ENCODE measurements at regions not wholly inside any gene's neighbourhood (a gene's known extent, or its start where the extent isn't known, plus 50 kb on each side); places are given as distances from the start of the nearest gene placed in this dataset.
"Not testable (repeated sequence)": the region's sequence is repeated elsewhere in the genome, so short reads cannot be mapped to it uniquely, and the experiment has no call there.

GRCh38 chr2:228355897-228356296 lies 174.4 kb upstream of the SPHKAP start:
- no peak overlapping the region for H3K4me3 Mint-ChIP-seq
- H3K4me1 Mint-ChIP-seq (ENCODE audit: low read depth), result no peaks in the 10 kb centered on the region
- H3K36me3 Mint-ChIP-seq (ENCODE audit: low read depth), result no peaks in the 10 kb centered on the region
- H3K27ac Mint-ChIP-seq, result no peak overlapping the region
- H3K9me3 Mint-ChIP-seq, result no peaks in the 10 kb centered on the region
- TF ChIP-seq CTCF (IDR thresholded peaks at IDR 0.05), result no peak
- DNase-seq, result no peak
- no peaks in the 10 kb centered on the region for H3K27me3 Mint-ChIP-seq (ENCODE audit: insufficient read depth)

- H3K4me1 Mint-ChIP-seq (ENCODE audit: low read depth); H3K36me3 Mint-ChIP-seq (ENCODE audit: low read depth); H3K27me3 Mint-ChIP-seq (ENCODE audit: insufficient read depth); H3K4me3 Mint-ChIP-seq; H3K9me3 Mint-ChIP-seq; H3K27ac Mint-ChIP-seq; DNase-seq: not testable (repeated sequence)
Measured at GRCh38 chr2:228352980-228353379, 171.5 kb upstream of the SPHKAP start.

GRCh38 chr2:228352048-228352447 lies 170.6 kb upstream of the SPHKAP start:
- Mint-ChIP-seq H3K9me3 (no peaks in the 10 kb centered on the region), H3K36me3 (ENCODE audit: low read depth) (no peaks in the 10 kb centered on the region), H3K4me3 (no peak overlapping the region), H3K27me3 (ENCODE audit: insufficient read depth) (peaks cover 4% of the 10 kb centered on the region), H3K27ac (no peak overlapping the region), H3K4me1 (ENCODE audit: low read depth) (no peaks in the 10 kb centered on the region)
- TF ChIP-seq CTCF (IDR thresholded peaks at IDR 0.05), result no peak
- DNase-seq, result no peak

- Mint-ChIP-seq H3K9me3 (no peaks in the 10 kb centered on the region), H3K27me3 (ENCODE audit: insufficient read depth) (peaks cover 4% of the 10 kb centered on the region), H3K4me1 (ENCODE audit: low read depth) (no peaks in the 10 kb centered on the region), H3K4me3 (no peak overlapping the region), H3K36me3 (ENCODE audit: low read depth) (no peaks in the 10 kb centered on the region), H3K27ac (no peak overlapping the region)
- TF ChIP-seq CTCF (IDR thresholded peaks at IDR 0.05), result no peak
- no peak for DNase-seq
Measured at GRCh38 chr2:228348516-228349064, 167.1 kb upstream of the SPHKAP start.

- Mint-ChIP-seq H3K4me1 (ENCODE audit: low read depth) (no peaks in the 10 kb centered on the region), H3K4me3 (no peak overlapping the region), H3K27me3 (ENCODE audit: insufficient read depth) (peaks cover 4% of the 10 kb centered on the region), H3K27ac (no peak overlapping the region), H3K36me3 (ENCODE audit: low read depth) (no peaks in the 10 kb centered on the region), H3K9me3 (peaks cover 6% of the 10 kb centered on the region)
- no peak for DNase-seq
- TF ChIP-seq CTCF (IDR thresholded peaks at IDR 0.05), result no peak
Measured at GRCh38 chr2:228344531-228344930, 163.0 kb upstream of the SPHKAP start.

GRCh38 chr2:228339525-228339924 lies 158.0 kb upstream of the SPHKAP start:
- DNase-seq, result no peak
- no peaks in the 10 kb centered on the region for H3K4me1 Mint-ChIP-seq (ENCODE audit: low read depth)
- H3K9me3 Mint-ChIP-seq, result peaks cover 6% of the 10 kb centered on the region
- TF ChIP-seq CTCF (IDR thresholded peaks at IDR 0.05), result no peak
- no peak overlapping the region for H3K4me3 Mint-ChIP-seq
- H3K27ac Mint-ChIP-seq, result no peak overlapping the region
- no peaks in the 10 kb centered on the region; the same call in 1 of the 2 replicates for H3K27me3 Mint-ChIP-seq (ENCODE audit: insufficient read depth)
- no peaks in the 10 kb centered on the region for H3K36me3 Mint-ChIP-seq (ENCODE audit: low read depth)
